T-helper 1 cell treated with Interleukin-12 subunit alpha and Interleukin-12 subunit beta and Interleukin-4 antibody, amounts not matched to agents 30 ng/mL and 1 ng/mL, for 36 hours (primary cell): ENCODE measurements at regions not wholly inside any gene's neighbourhood (a gene's known extent, or its start where the extent isn't known, plus 50 kb on each side); places are given as distances from the start of the nearest gene placed in this dataset.

Source experiments
- intact Hi-C: fragments of 100-400 bp; cut with micrococcal nuclease; formaldehyde crosslinking; loops from one replicate; pipeline ENCODE4 v1.15.1; 2024

DNA sequence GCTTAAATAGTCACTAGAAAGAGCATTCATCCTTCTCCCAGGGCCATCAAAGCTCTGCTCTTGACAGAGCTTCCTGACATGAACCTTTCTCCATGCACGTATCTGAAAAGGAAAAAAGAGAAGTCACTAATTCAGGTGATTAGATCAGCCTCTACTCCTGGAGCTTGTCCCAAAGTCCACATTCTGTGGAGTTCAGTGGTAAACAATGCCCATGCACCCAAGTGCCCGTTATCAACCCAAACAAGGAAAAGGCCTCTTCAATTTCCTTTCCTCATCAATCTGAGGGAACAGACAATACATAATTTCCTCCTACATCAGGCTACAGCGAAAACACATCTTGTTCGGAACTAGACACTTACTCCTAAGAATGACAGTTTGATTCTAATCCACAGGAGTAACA lies 129.2 kb upstream of the PCSK2 start:
- intact Hi-C loops: no loop called here

DNA sequence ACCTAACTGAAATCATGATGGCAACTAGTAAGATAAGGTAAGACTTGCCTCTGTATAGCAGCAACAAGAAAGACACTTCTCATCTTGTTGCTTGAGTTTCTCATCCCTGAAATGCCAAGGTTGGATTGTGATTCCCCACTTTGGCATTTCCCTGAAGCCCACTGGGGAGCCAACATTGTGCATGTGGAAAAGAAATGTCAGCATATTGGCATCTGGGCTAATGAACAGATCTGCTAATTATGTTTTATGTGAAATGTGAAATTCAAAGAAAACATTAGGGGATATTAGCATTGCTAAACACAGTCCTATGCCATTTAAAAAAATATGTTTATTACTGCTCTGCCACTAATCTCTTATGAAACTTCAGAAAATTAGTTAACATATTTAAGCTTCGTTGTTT lies 126.3 kb upstream of the PCSK2 start:
- intact Hi-C loops: no loop called here

DNA sequence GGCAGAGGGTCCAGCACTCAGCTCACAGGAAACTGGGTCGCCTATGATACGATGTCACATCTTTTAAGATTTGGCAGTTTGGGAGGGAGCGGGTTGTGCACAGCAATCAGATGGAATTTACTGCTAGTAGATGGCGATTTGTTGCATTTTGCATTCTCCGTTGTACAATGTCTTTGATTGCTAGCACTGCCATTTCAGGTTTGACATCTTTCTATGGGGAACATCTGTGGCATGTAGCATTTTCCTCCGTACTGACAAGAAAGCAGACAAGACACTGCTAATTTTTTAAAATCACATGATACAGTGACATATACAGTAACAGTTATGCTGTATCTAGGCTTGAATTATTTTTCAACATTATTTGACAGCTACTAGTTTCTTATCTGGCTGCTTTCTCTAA lies 119.7 kb upstream of the PCSK2 start:
- intact Hi-C loops: no loop called here

DNA sequence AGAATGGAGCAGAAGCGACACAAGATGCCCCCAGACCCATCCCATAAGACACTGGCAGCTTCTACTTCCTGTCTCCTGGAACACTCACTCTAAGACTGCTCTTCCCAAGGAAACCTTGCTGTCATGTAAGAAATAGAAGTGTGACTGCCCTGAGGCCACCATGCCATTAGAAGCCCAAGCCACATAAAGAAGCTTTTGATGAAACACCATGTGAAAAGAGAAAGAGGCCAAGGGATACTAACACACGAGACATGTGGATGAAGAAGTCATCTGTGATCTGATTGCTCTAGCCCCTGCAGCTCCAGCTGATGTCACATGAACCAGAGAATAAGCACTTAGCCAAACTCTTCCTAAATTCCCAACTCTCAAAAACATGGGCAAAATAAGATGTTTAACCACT lies 117.9 kb upstream of the PCSK2 start:
- intact Hi-C loops: no loop called here

DNA sequence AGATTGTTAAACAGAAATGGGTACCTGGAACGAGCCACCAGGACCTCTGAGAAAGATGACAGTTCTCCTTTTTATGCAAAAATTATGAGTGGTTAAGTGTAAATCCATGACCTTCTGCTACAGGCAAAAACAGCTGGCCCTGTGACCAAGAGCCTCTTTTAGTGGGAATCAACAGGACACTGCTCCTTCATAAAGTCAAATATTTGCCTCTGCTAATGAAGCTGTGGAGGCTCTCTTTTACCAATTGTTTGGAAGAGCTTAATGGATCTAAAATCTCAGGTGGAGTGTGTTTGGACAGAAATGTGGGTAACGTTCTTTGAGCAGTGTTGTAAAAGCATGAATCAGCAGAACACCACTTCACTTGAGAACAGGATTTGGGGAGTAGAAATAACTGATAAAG lies 117.5 kb upstream of the PCSK2 start:
- intact Hi-C loops: no loop called here

DNA sequence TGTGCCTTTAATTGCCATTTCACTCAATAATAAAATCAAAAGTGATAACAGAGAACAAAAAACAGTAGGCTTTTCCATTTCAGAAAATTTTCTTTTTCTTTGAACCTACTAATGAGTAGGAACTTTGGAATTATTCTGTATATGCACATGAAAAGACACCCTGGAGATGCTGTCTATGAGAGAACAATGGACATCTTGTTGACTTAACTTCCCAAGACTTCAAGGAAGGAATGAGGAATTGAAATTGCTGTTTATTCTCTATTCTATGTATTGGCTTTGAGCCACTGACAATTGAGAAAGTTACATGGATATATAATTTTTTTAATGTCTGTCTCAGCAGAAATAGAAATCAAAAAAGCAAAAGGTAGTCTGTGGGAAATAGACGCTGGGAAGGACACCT lies 98.6 kb upstream of the PCSK2 start:
- intact Hi-C loops: no loop called here

DNA sequence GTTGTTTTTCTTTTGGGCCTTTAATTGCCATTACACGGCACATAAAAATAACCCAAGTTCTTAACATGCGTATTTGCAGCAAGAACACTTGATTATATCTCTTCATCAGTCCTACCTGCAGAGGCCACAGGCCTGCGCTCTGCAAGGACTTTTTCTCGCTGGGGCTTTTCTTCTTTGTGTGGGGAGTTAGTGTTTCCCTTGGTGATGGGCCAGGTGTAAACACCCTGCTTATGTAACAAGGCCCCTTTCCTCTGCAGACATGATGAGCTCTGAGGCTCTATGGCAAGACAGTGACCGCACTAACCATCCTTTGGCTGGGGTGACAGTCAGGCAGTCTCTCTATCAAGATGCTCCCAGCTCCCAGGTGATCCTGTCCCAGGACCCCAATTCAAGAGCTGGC lies 97.8 kb upstream of the PCSK2 start:
- intact Hi-C loops: no loop called here

DNA sequence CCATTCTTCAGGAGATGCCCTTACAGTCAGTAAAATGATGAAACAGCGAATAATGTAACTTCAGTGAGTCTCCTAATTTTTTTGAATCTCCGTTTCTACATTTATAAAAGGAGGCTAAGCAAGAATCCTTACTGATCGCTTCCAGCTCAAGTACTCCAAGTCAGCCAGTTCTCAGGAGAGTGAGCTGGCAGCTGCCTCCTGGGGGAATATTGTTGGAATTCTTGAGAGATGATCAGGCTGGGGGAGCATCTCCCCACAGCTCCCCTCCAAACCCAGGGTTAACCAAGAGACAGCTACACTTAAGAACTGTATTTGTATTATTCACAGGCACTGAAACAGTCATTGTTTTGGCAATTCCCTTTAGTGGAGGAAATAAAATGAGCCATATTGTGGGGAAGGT lies 89.1 kb upstream of the PCSK2 start:
- intact Hi-C loops: no loop called here

DNA sequence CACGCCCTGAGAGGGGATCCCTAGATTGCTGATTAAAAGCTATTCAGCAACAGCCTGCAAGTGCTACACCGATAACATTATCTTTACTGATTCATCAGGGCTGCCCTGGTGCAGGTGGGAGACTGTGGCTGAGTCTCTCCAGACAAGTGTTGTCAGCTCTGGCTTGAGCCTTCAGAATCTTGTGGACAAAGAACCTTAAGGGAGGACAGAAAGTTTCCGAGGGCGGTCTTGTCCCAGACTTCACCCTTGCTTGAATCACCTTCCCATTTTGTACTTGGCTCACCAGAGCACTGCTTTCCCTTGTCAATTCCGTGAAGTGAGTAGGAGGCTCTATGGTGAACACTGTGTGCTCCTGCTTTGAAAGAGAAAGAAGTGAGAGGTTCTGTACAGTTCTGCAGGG lies 88.6 kb upstream of the PCSK2 start:
- intact Hi-C loops: no loop called here

DNA sequence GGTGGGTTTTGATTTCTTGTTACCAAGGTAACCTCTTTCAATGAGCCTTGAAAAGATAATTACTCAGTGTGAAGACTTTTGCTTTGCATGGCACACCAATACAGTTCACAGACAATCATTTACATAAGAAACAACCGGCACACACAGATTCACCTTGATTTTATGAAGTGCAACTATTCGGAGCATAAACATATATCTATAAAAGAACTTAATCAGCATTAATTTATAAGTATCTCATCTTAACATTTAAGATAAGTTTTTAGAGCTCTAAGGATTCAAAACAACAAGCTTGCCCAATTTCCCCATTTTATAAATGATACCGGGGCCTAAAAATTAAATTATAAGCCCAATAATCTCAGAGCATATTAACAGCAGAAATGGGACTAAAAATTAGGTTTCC lies 85.9 kb upstream of the PCSK2 start:
- intact Hi-C loops: no loop called here

DNA sequence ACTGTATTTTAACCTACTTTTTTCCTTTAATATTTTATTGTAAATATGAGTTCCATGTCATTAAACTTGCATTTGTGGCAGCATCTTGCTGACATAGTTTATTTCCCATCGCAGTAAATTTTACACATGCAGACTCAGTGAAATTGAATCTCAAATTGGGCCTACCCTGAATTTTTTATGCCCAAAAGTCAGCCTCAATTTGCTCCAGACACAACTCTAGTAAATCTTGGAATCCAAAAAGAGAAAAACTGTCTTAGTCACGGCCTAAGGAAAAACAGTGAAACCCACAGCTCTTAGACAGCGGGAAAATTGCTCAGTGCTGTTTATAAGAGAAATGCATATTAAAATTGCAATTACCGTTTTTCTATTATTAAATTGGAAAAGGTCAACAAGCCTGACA lies 85.3 kb upstream of the PCSK2 start:
- intact Hi-C loops: no loop called here

DNA sequence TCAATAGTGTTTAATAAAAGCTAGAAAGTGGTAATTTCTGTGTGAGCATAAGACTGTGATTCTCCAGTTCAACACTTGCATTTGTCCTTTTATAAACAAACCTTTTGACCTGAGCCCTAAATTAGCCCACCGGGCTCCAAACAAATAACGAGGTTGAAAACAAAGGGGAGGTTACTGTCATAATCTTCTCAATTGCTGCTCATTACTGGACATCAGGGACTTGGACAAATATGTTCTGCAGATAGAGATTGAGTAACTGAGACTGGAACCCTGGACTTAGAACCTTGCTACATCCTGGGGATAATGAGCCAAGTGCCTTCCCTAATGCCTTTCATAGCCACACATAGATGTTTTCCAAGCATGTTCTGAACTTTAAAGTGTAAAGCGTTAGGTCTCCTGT lies 84.2 kb upstream of the PCSK2 start:
- intact Hi-C loops: no loop called here

DNA sequence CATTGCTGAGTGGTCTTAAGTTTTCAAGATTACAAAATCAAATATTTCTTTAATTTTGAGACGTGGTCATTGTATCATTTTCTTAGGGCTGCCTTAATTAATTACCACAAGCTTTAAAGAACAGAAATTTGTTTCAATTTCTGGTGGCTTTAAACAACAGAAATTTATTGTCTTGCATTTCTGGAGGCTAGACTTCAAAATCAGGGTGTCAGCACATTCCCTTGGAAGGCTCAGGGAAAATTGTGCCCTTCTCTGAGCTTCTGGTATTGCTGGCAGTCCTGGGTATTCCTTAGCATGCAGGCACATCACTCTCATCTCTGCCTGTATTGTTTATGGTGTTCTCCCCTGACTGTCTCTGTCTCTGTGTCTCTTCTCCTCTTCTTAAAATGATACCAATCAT lies 76.0 kb upstream of the PCSK2 start:
- intact Hi-C loops: no loop called here

DNA sequence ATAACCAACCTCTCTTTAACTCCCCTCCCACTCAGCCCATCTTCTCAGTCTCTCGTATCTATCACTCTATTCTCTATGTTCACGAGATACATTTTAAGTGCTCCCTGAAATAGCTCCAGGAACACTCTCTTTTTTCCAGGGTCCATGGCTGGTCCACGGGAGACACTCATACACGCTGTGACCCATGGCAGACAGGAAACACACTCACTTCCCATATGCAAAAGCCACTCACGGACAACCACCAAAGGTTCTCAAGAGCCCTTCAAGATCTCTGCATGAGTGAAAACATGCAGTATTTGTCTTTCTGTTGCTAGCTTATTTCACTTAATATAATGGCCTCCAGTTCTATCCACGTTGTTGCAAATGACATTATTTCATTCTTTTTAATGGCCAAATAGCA lies 71.4 kb upstream of the PCSK2 start:
- intact Hi-C loops: no loop called here

DNA sequence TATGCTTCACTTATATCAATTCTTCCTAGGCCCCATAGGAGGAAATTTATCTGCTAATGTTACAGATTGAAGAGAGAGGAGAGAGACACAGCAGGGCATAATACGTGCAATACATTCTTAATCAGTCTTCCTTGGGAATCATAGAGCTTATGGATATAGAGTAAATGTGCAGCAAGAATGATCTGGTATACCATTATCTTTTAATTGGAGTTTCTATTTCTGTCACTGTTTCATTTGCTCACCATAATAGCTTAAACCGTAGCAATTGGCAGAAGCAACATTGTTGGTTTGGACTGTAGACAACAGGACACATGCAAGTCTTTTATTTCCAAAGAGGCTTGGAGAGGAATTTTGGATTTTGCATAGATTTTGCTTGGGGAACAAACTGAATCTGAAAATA lies 68.1 kb upstream of the PCSK2 start:
- intact Hi-C loops: no loop called here

DNA sequence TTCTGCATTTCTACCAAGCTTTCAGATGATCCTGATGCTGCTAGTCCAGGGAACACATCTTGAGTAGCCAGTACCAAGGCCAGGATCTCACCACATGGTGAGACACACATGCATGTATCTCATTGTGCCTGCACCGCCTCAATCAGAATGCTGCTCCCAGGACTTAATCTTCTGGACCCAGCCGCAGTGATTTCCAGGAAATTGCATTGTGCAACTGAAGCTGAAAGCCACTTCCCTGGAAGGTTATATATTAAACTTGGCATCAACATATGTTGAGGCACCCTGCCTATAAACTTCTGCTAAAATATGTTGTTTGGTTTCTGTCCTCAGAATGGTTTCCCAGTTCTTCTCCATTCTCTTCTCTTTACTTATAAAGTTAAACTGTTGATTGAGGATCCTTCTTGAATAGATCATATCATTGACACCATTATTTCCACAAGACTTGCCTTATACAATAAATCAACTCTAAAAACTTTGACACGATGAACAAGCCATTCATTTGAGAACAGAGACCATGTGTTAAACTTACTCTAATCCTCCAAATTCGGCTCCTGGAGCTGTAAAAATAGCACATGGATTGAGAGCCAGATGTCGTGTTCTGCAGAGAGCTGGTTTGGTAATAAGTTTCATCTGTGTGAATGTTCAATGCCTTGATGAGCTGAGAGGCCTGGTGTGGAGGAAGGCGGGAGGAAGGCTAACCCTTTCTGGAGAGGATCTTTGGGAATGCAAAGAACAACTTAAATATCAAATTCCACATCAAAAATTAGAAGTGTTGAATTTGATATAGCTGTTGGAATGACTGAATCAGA lies 65.0 kb upstream of the PCSK2 start:
- intact Hi-C loops: no loop called here

DNA sequence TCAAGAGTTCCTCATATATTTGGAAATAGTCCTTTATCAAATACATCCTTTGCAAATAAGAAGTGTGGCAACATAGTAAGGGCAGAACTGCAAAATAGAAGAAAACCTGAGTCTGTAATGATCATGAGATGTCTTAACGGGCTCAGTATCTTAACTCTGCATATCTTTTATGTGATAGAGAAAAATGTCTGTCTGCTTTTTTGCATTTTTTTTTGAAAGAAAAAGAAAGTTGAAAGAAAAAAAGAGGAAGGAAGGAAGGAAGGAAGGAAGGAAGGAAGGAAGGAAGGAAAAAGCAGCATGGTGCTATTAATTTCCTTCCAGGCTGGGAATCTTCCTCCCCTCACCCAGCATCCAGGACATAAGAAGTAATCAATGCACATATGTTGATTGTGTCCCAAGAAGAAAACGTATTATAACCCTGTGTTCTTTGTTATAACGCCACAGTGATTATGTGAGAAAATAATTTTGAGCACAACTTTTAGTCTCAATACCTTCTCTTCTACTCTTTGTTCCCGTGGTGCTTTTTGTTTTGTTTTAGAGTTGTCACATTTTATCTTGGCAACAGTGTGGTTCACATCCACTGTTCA lies 58.7 kb upstream of the PCSK2 start:
- intact Hi-C loops: no loop called here

DNA sequence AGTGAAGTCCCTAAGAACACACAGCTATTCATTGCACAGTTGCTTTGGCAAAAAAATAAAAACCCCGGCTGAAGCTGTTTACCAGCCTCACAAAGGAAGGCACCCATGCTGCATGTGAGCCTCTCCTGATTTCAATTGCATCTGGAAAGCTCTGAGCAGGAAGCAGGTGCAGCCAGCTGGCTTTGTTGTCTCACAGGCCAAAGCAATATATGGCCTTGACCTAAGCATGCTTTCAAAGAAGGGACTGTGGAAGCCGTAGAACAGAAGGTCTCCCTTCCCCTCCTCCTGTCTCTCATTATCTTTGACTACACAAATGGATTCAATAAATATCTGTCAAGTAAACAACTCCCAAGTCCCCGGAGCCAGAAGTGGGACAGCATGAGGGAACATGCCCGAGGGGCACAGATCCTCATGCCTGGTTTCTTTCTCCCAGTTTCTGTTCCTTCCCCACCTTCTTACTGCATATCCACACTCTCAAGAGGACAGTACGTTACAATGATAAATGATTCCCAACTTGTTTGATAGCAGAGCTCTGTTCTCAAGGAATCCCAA lies 57.2 kb upstream of the PCSK2 start:
- intact Hi-C loops: no loop called here

DNA sequence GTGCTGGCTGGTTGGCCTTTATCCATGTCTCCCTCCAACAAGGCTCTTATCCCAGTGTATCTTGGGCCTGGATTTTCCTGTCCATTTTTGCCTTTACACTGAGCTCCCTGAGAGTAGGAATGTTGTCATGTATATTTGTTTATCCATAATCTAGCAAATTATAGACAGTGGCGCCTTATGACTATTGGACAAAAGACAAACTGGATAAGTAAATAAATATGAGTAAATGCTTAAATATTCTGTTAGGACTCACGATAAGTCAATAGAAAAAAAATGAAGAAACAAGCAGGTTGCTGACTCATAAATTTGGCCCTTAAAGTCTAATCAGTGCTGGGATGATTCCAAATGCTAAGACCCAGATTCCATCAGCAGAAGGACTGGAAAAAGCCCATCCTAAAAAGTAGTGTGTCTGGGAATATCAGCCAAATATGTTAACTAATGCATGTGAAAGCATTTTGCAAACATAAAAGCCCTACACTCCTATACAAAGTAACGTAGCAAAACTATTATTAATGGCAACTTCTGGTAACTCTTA lies 55.0 kb upstream of the PCSK2 start:
- intact Hi-C loops: no loop called here

DNA sequence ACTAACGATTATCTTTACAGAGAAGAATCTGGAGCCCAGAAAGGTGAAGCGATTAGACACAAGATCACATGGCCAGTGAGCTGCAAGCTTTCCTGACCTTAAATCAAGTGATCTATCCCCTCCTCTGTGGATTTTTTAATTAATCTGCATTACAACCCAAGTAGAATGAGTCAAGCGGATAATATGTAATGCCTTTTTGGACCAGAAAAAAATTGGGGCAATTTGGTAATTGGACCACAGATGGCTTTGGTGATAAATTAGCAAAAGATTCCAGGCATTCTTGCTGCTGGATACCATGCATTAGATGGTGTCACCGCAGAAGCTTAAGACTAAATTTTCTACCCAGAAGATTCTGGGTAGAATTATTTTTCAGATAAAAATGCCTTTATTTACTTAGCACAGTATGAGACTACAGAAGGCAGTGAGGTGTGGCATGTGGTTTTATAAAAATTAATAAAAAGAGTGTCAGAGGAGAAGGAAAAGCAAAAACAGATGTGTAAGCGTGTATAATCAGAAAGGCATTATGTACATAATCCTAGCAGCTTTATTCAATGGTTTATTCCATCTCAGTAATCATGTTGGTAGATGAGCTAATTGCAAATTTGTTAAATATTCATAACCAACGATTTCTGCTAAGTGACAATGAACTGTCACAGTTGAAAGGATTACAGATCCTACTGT lies 53.9 kb upstream of the PCSK2 start:
- intact Hi-C loops: no loop called here
